22Rv1 (cell line): ENCODE measurements at regions not wholly inside any gene's neighbourhood (a gene's known extent, or its start where the extent isn't known, plus 50 kb on each side); places are given as distances from the start of the nearest gene placed in this dataset.

Source experiments
- CTCF ChIP-seq: fragments of 450-650 bp; IDR thresholded peaks from 2 replicates; pipeline ENCODE4 v1.5.1; 2017; ENCODE audit warnings: mild to moderate bottlenecking
- ZFX ChIP-seq: fragments of 450-650 bp; IDR thresholded peaks from 2 replicates; pipeline ENCODE4 v1.6.1; 2017; ENCODE audit warnings: antibody characterized with exemption, borderline replicate concordance

DNA sequence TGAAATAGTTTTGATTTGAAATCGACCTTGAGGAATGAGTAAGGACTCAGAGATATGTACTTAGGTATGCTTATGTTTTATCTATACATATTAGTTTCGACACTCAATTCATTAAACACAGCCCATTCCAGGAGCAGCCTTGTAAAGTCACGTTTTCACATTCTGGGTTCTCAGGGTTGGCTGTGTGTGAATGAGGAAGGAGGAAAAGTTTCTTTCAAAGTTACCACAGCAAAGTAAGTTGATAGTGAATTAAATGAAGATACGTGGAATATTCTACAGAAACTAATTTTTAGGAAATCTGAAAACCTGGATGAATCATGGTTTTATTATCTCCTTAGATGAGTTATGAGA, 133.5 kb downstream of the C3orf38 start:
- TF ChIP-seq CTCF, result no peak
- TF ChIP-seq ZFX, result no peak
